ENCODE measurements at regions not wholly inside any gene's neighbourhood (a gene's known extent, or its start where the extent isn't known, plus 50 kb on each side); places are given as distances from the start of the nearest gene placed in this dataset.

- DNase-seq: no peak
- Mint-ChIP-seq H3K27me3 (ENCODE audit: unreplicated experiment) (no peaks in the 10 kb centered on the region), H3K9me3 (ENCODE audit: low read depth, unreplicated experiment) (no peaks in the 10 kb centered on the region), H3K4me3 (ENCODE audit: low read depth, unreplicated experiment) (no peak overlapping the region), H3K4me1 (ENCODE audit: low read depth, unreplicated experiment) (no peaks in the 10 kb centered on the region), H3K27ac (ENCODE audit: unreplicated experiment) (no peak overlapping the region), H3K36me3 (ENCODE audit: insufficient read depth, unreplicated experiment) (no peaks in the 10 kb centered on the region)
- CTCF ChIA-PET: no interaction called here
- BruUV-seq (replicated peaks): no TSS peak
- no peak for TF ChIP-seq CTCF (IDR thresholded peaks at IDR 0.05; ENCODE audit: unreplicated experiment)
- intact Hi-C loops (cut with micrococcal nuclease; ENCODE audit: unreplicated experiment): no loop called here
Observed at GRCh38 chr4:92060333-92060732, 243.4 kb upstream of the GRID2 start.

- intact Hi-C loops (cut with micrococcal nuclease; ENCODE audit: unreplicated experiment): no loop called here
Observed at GRCh38 chr4:92064574-92064973, 239.2 kb upstream of the GRID2 start.

GRCh38 chr4:92066485-92066884, 237.3 kb upstream of the GRID2 start:
- H3K9me3 Mint-ChIP-seq (ENCODE audit: low read depth, unreplicated experiment): peaks cover 2% of the 10 kb centered on the region

More at GRCh38 chr4:92064574-92064973, 239.2 kb upstream of the GRID2 start:
- Mint-ChIP-seq H3K27me3 (ENCODE audit: unreplicated experiment) (no peaks in the 10 kb centered on the region), H3K9me3 (ENCODE audit: low read depth, unreplicated experiment) (peaks cover 2% of the 10 kb centered on the region), H3K4me3 (ENCODE audit: low read depth, unreplicated experiment) (no peak overlapping the region), H3K4me1 (ENCODE audit: low read depth, unreplicated experiment) (no peaks in the 10 kb centered on the region), H3K36me3 (ENCODE audit: insufficient read depth, unreplicated experiment) (no peaks in the 10 kb centered on the region), H3K27ac (ENCODE audit: unreplicated experiment) (no peak overlapping the region)
- no TSS peak for BruUV-seq (replicated peaks)
- no peak for DNase-seq
- TF ChIP-seq CTCF (IDR thresholded peaks at IDR 0.05; ENCODE audit: unreplicated experiment): no peak
- CTCF ChIA-PET: no interaction called here

GRCh38 chr4:92071587-92071986, 232.2 kb upstream of the GRID2 start:
- H3K4me3 Mint-ChIP-seq (ENCODE audit: low read depth, unreplicated experiment): no peak overlapping the region
- H3K4me1 Mint-ChIP-seq (ENCODE audit: low read depth, unreplicated experiment): no peaks in the 10 kb centered on the region
- H3K27ac Mint-ChIP-seq (ENCODE audit: unreplicated experiment): no peak overlapping the region
- no peaks in the 10 kb centered on the region for H3K27me3 Mint-ChIP-seq (ENCODE audit: unreplicated experiment)
- no peaks in the 10 kb centered on the region for H3K36me3 Mint-ChIP-seq (ENCODE audit: insufficient read depth, unreplicated experiment)
- no TSS peak for BruUV-seq (replicated peaks)
- CTCF ChIA-PET: no interaction called here
- TF ChIP-seq CTCF (IDR thresholded peaks at IDR 0.05; ENCODE audit: unreplicated experiment): no peak
- no peak for DNase-seq
- intact Hi-C loops (cut with micrococcal nuclease; ENCODE audit: unreplicated experiment): no loop called here
- H3K9me3 Mint-ChIP-seq (ENCODE audit: low read depth, unreplicated experiment): peaks cover 9% of the 10 kb centered on the region

More at GRCh38 chr4:92066485-92066884, 237.3 kb upstream of the GRID2 start:
- no peaks in the 10 kb centered on the region for H3K27me3 Mint-ChIP-seq (ENCODE audit: unreplicated experiment)
- intact Hi-C loops (cut with micrococcal nuclease; ENCODE audit: unreplicated experiment): no loop called here
- TF ChIP-seq CTCF (IDR thresholded peaks at IDR 0.05; ENCODE audit: unreplicated experiment): no peak
- no peak for DNase-seq
- CTCF ChIA-PET: no interaction called here
- H3K4me1 Mint-ChIP-seq (ENCODE audit: low read depth, unreplicated experiment): no peaks in the 10 kb centered on the region
- BruUV-seq (replicated peaks): no TSS peak
- no peak overlapping the region for H3K27ac Mint-ChIP-seq (ENCODE audit: unreplicated experiment)
- H3K4me3 Mint-ChIP-seq (ENCODE audit: low read depth, unreplicated experiment): no peak overlapping the region
- no peaks in the 10 kb centered on the region for H3K36me3 Mint-ChIP-seq (ENCODE audit: insufficient read depth, unreplicated experiment)

- BruUV-seq (replicated peaks): no TSS peak
- intact Hi-C loops (cut with micrococcal nuclease; ENCODE audit: unreplicated experiment): no loop called here
Observed at GRCh38 chr4:92074839-92075238, 228.9 kb upstream of the GRID2 start.

More at GRCh38 chr4:92074839-92075238, 228.9 kb upstream of the GRID2 start:
- CTCF ChIA-PET: no interaction called here
- TF ChIP-seq CTCF (IDR thresholded peaks at IDR 0.05; ENCODE audit: unreplicated experiment): no peak
- DNase-seq: no peak
- no peak overlapping the region for H3K4me3 Mint-ChIP-seq (ENCODE audit: low read depth, unreplicated experiment)
- H3K27me3 Mint-ChIP-seq (ENCODE audit: unreplicated experiment): no peaks in the 10 kb centered on the region
- H3K27ac Mint-ChIP-seq (ENCODE audit: unreplicated experiment): no peak overlapping the region
- H3K9me3 Mint-ChIP-seq (ENCODE audit: low read depth, unreplicated experiment): peaks cover 6% of the 10 kb centered on the region
- no peaks in the 10 kb centered on the region for H3K36me3 Mint-ChIP-seq (ENCODE audit: insufficient read depth, unreplicated experiment)
- no peaks in the 10 kb centered on the region for H3K4me1 Mint-ChIP-seq (ENCODE audit: low read depth, unreplicated experiment)

Measured in Calu3 (cell line).